Adrenal gland (tissue), 9 donors: ENCODE measurements at regions not wholly inside any gene's neighbourhood (a gene's known extent, or its start where the extent isn't known, plus 50 kb on each side); places are given as distances from the start of the nearest gene placed in this dataset.

Experiments
- DNase-seq, 7 donors: peaks; one replicate each; pipeline ENCODE4 v3.0.0-alpha.2; 2019 to 2020
- H3K27ac ChIP-seq, 5 donors: fragments of 200-600 bp; sonication (generic) in 4 of 5; 1 replicate in 3 of 5; 2 replicates in 2 of 5; pipeline versions ENCODE4 v1.5.1 to v1.8.0; 2016 to 2020; ENCODE audit warnings: mild to moderate bottlenecking in 1 of 5
- H3K27me3 ChIP-seq: fragments of 200-600 bp; 2 replicates; pipeline ENCODE4 v1.8.0; 2021
- H3K36me3 ChIP-seq, 2 donors: fragments of 200-600 bp; replicated peaks in 1 of 2; 1 replicate in 1 of 2; 2 replicates in 1 of 2; pipeline versions ENCODE4 v1.5.1 to v1.8.0; 2018 to 2022
- H3K4me1 ChIP-seq, 2 donors: fragments of 200-600 bp; replicated peaks in 1 of 2; 1 replicate in 1 of 2; 2 replicates in 1 of 2; pipeline versions ENCODE4 v1.5.1 to v1.8.0; 2018 to 2021
- H3K4me3 ChIP-seq, 4 donors: fragments of 200-600 bp; sonication (generic) in 3 of 4; one replicate each; pipeline ENCODE4 v1.5.1; 2016 to 2018
- H3K9me3 ChIP-seq, 3 donors: fragments of 200-600 bp; sonication (generic) in 1 of 3; replicated peaks in 1 of 3; 1 replicate in 2 of 3; 2 replicates in 1 of 3; pipeline versions ENCODE4 v1.5.1 to v1.8.0; 2016 to 2021
- POLR2A ChIP-seq, 2 donors: fragments of 450-650 bp; IDR thresholded peaks; one replicate each; pipeline ENCODE4 v1.6.1; 2017; ENCODE audit warnings: antibody characterized with exemption in 2 of 2, mild to moderate bottlenecking in 2 of 2, moderate library complexity in 1 of 2
- WGBS, 4 donors: extraction: QIAGEN DNeasy Blood & Tissue Kit in 2 of 4; methylation state at CpG; one replicate each; pipeline versions ENCODE4 v1.1.5 to v1.1.7; 2013 to 2017; 5-methylcytosine and 5-hydroxymethylcytosine counted together
- intact Hi-C, 2 donors: fragments of 100-400 bp; cut with DNase I; formaldehyde crosslinking; loops; one replicate each; pipeline versions ENCODE4 v1.14.1 to v1.15.0; 2022 to 2023
- TF ChIP-seq, protein P1 (sequence below), 6 experiments: fragments of 450-650 bp in 4 of 6; fragments of 200-600 bp in 2 of 6; sonication (generic) in 1 of 6; IDR thresholded peaks; 1 replicate in 5 of 6; 2 replicates in 1 of 6; pipeline versions ENCODE4 v1.5.1 to v1.8.0; 2016 to 2021; ENCODE audit warnings: antibody characterized with exemption in 6 of 6, mild to moderate bottlenecking in 2 of 6, moderate library complexity in 1 of 6
- donor health status: healthy with polysubstance abuse.
- donor health status: Bipolar disorder and iron deficiency.
- donor health status: DM: yes; HTN: yes; CAD: no.
- donor health status: DM: no; HTN: no; CAD: no.
- donor health status: DM: no; HTN: no; CAD: no.

DNA sequence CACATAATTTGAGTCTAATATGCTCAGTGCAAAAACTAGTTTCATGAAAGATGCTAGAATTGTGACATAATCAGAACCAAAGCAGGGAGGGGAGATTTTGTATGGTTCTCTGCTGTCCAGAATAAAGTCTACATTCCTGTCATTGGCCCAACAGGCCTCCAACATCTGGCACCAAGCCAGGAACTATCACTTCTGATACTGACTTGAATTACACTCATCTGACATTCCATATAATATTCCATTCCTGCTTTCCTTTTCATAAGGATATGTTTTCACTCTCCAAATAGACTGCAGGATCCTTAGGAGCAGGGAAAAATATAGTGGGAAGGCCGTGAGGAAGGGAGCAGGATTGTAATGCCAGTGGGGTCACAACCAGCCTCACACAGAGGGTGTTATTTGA is 84.6 kb upstream of the BTN3A2 start:
- 91 to 95% (median 94%) methylated on average over 1 of the region's 1 CpG for WGBS, 4 donors
- Histone ChIP-seq H3K4me1 (peaks cover 0 to 13% of the 10 kb centered on the region in 2 donors), H3K27me3 (no peaks in the 10 kb centered on the region), H3K9me3 (no peaks in the 10 kb centered on the region), H3K27ac (no peak overlapping the region), H3K4me3 (no peak overlapping the region), H3K36me3 (no peaks in the 10 kb centered on the region)
- no peak for DNase-seq
- TF ChIP-seq, protein P1, sequence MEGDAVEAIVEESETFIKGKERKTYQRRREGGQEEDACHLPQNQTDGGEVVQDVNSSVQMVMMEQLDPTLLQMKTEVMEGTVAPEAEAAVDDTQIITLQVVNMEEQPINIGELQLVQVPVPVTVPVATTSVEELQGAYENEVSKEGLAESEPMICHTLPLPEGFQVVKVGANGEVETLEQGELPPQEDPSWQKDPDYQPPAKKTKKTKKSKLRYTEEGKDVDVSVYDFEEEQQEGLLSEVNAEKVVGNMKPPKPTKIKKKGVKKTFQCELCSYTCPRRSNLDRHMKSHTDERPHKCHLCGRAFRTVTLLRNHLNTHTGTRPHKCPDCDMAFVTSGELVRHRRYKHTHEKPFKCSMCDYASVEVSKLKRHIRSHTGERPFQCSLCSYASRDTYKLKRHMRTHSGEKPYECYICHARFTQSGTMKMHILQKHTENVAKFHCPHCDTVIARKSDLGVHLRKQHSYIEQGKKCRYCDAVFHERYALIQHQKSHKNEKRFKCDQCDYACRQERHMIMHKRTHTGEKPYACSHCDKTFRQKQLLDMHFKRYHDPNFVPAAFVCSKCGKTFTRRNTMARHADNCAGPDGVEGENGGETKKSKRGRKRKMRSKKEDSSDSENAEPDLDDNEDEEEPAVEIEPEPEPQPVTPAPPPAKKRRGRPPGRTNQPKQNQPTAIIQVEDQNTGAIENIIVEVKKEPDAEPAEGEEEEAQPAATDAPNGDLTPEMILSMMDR (IDR thresholded peaks at IDR 0.05): no peak
- TF ChIP-seq POLR2A (IDR thresholded peaks at IDR 0.05): no peak
- intact Hi-C loops: no loop called here

DNA sequence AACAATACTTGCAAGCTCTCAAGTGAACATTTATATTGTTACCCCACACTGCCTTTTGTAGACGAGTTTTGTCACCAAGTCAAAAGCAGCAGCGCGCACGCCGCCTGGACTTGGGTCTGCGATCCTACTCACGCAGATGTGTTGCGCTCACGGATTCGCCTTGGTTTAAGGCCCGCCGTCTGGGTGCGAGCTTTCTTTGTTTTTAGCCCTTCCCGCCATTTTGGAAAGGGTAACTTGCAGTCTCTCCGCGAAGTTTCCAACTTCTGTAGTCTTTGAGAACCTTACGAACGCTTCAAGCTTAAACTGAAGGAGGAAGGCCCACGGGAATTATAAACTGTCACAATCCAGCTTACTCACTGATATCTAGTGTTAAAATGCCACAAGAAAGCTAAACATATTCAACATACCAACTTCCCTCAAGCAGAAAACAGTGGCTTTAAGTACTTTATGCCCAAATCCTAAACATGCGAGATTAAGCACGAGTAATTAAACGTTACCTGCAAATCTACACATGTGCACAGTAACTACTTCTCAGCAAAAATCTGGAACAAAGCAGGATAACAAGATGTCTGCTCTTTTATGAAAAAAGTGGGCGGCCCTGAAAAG is 80.4 kb upstream of the BTN3A2 start:
- 0 to 3% (median 0%) methylated on average over 23 of the region's 23 CpGs for WGBS, 4 donors
- Histone ChIP-seq H3K27ac (peak overlapping the region; percentile 88 to 98 (median 95)), H3K4me3 (peak overlapping the region; percentile 13 to 71 (median 38)), H3K36me3 (no peaks in the 10 kb centered on the region), H3K9me3 (no peaks in the 10 kb centered on the region), H3K4me1 (peaks cover 0 to 13% of the 10 kb centered on the region in 2 donors), H3K27me3 (no peaks in the 10 kb centered on the region)
- DNase-seq: peak in 6 of 7 donors; percentile 65 to 81 (median 68)
- no peak for TF ChIP-seq POLR2A (IDR thresholded peaks at IDR 0.05)
- TF ChIP-seq, protein P1 (IDR thresholded peaks at IDR 0.05): no peak
- intact Hi-C loops: no loop called here

DNA sequence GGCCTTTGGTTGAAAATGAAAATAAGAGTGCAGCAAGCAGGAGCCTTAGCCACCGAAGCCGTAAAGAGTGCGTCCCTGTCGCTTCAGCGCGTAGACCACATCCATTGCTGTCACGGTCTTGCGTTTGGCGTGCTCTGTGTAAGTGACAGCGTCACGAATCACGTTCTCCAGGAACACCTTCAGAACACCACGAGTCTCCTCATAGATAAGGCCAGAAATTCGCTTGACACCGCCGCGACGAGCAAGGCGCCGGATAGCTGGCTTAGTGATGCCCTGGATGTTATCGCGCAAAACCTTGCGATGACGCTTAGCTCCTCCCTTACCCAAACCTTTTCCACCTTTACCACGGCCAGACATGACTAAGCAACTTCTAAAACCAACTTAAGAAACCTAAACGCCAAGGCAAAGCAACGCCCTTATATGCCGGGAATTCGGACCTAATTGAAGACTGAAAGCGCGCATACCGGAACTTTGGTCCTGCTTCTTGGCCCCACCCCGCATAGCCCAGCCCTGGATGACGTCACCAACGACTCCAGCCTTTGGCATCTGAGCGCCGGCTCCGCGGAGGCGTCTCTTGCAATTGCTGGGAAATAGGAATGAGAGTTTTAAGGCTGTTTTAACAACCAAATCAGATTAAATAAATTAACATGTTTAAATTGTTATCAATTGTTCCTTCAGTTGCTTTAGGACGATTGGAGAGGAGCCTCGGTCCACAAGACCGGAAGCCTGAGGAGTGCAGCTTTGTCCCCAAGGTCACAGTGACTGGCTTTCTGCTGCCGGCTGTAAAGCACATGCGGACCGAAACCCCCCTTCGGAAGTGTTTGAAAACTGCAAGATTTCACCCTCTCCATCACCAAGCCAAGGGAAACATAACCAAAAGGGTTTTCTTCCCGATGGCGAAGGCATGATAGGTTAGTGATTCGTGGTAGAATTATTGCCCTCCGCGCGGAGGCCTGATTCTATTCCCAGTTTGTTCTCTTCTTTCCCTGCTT is 79.6 kb upstream of the BTN3A2 start:
- H3K27me3 ChIP-seq: no peaks in the 10 kb centered on the region
- 0 to 1% (median 0%) methylated on average over 31 to 53 of the region's 53 CpGs for WGBS, 4 donors
- H3K9me3 ChIP-seq: no peaks in the 10 kb centered on the region
- H3K4me3 ChIP-seq: peak overlapping the region; percentile 13 to 71 (median 38)
- TF ChIP-seq POLR2A (IDR thresholded peaks at IDR 0.05): peak; percentile 83 to 96
- TF ChIP-seq, protein P1 (IDR thresholded peaks at IDR 0.05): no peak
- peak overlapping the region; percentile 88 to 98 (median 95) for H3K27ac ChIP-seq
- intact Hi-C loops: no loop called here
- peak; percentile 97 to 99 (median 98) for DNase-seq
- no peaks in the 10 kb centered on the region for H3K36me3 ChIP-seq
- peaks cover 0 to 13% of the 10 kb centered on the region in 2 donors for H3K4me1 ChIP-seq

DNA sequence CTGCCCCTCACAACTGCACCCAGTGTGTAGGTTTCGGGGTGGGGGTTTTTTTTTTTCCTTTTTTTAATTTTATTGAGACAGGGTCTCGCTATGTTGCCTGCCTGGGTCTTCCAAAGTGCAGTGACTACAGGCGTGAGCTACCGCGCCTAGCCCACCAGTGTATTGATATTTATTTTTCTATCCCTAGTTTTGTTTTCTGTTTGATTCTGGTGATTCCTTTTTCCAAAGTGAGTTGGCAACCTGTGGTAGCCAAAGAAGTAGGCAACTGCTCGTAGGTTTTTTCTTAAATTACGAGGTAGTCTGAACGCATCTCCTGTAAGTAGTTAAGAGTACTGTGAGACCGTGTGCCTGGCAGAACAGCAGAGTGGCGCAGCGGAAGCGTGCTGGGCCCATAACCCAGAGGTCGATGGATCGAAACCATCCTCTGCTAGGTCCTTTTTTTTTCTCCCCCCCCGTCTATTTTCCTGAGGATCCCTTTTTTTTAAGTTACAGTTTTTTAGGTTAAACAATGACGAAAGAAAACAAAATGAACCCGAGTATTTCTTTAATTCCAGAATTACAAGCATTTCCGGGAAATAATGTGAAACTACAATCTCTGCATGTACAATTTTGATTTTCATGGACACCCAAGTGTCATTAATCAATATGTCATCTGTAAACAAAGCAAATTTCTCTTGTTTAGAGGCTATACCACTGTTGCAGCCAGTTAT is 78.7 kb upstream of the BTN3A2 start:
- peak; percentile 57 to 91 (median 67) for DNase-seq
- Histone ChIP-seq H3K27ac (peak overlapping the region; percentile 88 to 98 (median 95)), H3K9me3 (no peaks in the 10 kb centered on the region), H3K27me3 (no peaks in the 10 kb centered on the region), H3K4me3 (peak overlapping the region in 3 of 4 donors; percentile 23 to 71 (median 32)), H3K36me3 (no peaks in the 10 kb centered on the region), H3K4me1 (peaks cover 0 to 13% of the 10 kb centered on the region in 2 donors)
- intact Hi-C loops: no loop called here
- peak in 1 of 2 donors; percentile 28 for TF ChIP-seq POLR2A (IDR thresholded peaks at IDR 0.05)
- TF ChIP-seq, protein P1 (IDR thresholded peaks at IDR 0.05): no peak
- 3 to 4% (median 4%) methylated on average over 18 of the region's 18 CpGs for WGBS, 4 donors
